ENCODE measurements at regions not wholly inside any gene's neighbourhood (a gene's known extent, or its start where the extent isn't known, plus 50 kb on each side); places are given as distances from the start of the nearest gene placed in this dataset.

- Histone ChIP-seq H3K36me3 (no peaks in the 10 kb centered on the region), H3K27me3 (no peaks in the 10 kb centered on the region), H3K27ac (no peak overlapping the region), H3K9me3 (peaks cover 0 to 2% of the 10 kb centered on the region in 2 donors), H3K4me3 (no peak overlapping the region), H3K4me1 (no peaks in the 10 kb centered on the region)
- DNase-seq (no peak), ATAC-seq (no peak)
- TF ChIP-seq CTCF (IDR thresholded peaks at IDR 0.05) = no peak
- intact Hi-C loops (cut with DNase I) = no loop called here
Observed at GRCh38 chr9:7286101-7286500, 513.5 kb downstream of the DMAC1 start.

GRCh38 chr9:7285199-7285598, 514.4 kb downstream of the DMAC1 start:
- ATAC-seq = no peak
- Histone ChIP-seq H3K4me1 (no peaks in the 10 kb centered on the region), H3K9me3 (peaks cover 0 to 2% of the 10 kb centered on the region in 2 donors), H3K27ac (no peak overlapping the region), H3K36me3 (no peaks in the 10 kb centered on the region), H3K4me3 (no peak overlapping the region), H3K27me3 (no peaks in the 10 kb centered on the region)
- no peak for DNase-seq
- intact Hi-C loops (cut with DNase I) = no loop called here
- TF ChIP-seq CTCF (IDR thresholded peaks at IDR 0.05) = no peak

GRCh38 chr9:7284517-7284916, 515.1 kb downstream of the DMAC1 start:
- Histone ChIP-seq H3K9me3 (peaks cover 0 to 2% of the 10 kb centered on the region in 2 donors), H3K4me3 (no peak overlapping the region), H3K36me3 (no peaks in the 10 kb centered on the region), H3K27ac (no peak overlapping the region), H3K27me3 (no peaks in the 10 kb centered on the region), H3K4me1 (no peaks in the 10 kb centered on the region)
- TF ChIP-seq CTCF (IDR thresholded peaks at IDR 0.05) = no peak
- ATAC-seq (no peak), DNase-seq (no peak)
- intact Hi-C loops (cut with DNase I) = no loop called here

- H3K27ac ChIP-seq = no peak overlapping the region
- H3K4me3 ChIP-seq = no peak overlapping the region
- no peak for ATAC-seq
- H3K27me3 ChIP-seq = no peaks in the 10 kb centered on the region
- no peak for DNase-seq
- no peaks in the 10 kb centered on the region for H3K36me3 ChIP-seq
- no peak for TF ChIP-seq CTCF (IDR thresholded peaks at IDR 0.05)
- H3K9me3 ChIP-seq = peaks cover 0 to 2% of the 10 kb centered on the region in 2 donors
- no peaks in the 10 kb centered on the region for H3K4me1 ChIP-seq
- intact Hi-C loops (cut with DNase I) = no loop called here
Observed at GRCh38 chr9:7284117-7284516, 515.5 kb downstream of the DMAC1 start.

GRCh38 chr9:7273575-7273974, 515.8 kb downstream of the KDM4C start:
- ATAC-seq = peak; percentile 59
- no peaks in the 10 kb centered on the region for H3K4me1 ChIP-seq
- intact Hi-C loops (cut with DNase I) = no loop called here
- no peaks in the 10 kb centered on the region for H3K27me3 ChIP-seq
- H3K27ac ChIP-seq = no peak overlapping the region
- peak in 2 of 4 donors; percentile 44 to 68 for DNase-seq
- no peaks in the 10 kb centered on the region for H3K36me3 ChIP-seq
- peak in 1 of 2 donors; percentile 37 for TF ChIP-seq CTCF (IDR thresholded peaks at IDR 0.05)
- no peak overlapping the region for H3K4me3 ChIP-seq
- H3K9me3 ChIP-seq = peaks cover 0 to 7% of the 10 kb centered on the region in 2 donors

Measured in left lung (tissue), 4 donors.